ENCODE measurements at regions not wholly inside any gene's neighbourhood (a gene's known extent, or its start where the extent isn't known, plus 50 kb on each side); places are given as distances from the start of the nearest gene placed in this dataset.

DNA sequence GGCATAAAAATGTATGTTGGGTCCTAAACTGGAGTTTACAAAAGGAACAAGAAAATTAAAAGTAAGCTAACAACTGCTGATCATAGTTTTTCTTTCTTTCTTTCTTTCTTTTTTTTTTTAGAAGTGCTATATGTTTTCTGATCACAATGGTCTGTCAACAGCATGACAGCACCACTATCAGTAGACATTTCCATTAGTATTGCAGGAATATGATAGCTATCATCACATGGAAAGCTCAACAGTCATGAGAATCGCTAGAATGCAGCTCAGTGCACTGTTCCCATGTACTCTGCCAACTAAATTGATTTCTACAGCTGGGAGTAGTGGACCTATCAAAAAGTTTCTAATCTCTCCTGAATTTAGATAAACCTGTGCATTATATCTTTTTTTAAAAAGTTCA is 950.3 kb upstream of the ACVR2A start:
- ATAC-seq = no peak
- no peak for TF ChIP-seq OSR1 (CRISPR knock-in tag; IDR thresholded peaks at IDR 0.05)
- TF ChIP-seq, protein P1, sequence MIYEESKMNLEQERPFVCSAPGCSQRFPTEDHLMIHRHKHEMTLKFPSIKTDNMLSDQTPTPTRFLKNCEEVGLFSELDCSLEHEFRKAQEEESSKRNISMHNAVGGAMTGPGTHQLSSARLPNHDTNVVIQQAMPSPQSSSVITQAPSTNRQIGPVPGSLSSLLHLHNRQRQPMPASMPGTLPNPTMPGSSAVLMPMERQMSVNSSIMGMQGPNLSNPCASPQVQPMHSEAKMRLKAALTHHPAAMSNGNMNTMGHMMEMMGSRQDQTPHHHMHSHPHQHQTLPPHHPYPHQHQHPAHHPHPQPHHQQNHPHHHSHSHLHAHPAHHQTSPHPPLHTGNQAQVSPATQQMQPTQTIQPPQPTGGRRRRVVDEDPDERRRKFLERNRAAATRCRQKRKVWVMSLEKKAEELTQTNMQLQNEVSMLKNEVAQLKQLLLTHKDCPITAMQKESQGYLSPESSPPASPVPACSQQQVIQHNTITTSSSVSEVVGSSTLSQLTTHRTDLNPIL (CRISPR knock-in tag; IDR thresholded peaks at IDR 0.05; ENCODE audit: low read depth) = no peak
- TF ChIP-seq, protein P2, sequence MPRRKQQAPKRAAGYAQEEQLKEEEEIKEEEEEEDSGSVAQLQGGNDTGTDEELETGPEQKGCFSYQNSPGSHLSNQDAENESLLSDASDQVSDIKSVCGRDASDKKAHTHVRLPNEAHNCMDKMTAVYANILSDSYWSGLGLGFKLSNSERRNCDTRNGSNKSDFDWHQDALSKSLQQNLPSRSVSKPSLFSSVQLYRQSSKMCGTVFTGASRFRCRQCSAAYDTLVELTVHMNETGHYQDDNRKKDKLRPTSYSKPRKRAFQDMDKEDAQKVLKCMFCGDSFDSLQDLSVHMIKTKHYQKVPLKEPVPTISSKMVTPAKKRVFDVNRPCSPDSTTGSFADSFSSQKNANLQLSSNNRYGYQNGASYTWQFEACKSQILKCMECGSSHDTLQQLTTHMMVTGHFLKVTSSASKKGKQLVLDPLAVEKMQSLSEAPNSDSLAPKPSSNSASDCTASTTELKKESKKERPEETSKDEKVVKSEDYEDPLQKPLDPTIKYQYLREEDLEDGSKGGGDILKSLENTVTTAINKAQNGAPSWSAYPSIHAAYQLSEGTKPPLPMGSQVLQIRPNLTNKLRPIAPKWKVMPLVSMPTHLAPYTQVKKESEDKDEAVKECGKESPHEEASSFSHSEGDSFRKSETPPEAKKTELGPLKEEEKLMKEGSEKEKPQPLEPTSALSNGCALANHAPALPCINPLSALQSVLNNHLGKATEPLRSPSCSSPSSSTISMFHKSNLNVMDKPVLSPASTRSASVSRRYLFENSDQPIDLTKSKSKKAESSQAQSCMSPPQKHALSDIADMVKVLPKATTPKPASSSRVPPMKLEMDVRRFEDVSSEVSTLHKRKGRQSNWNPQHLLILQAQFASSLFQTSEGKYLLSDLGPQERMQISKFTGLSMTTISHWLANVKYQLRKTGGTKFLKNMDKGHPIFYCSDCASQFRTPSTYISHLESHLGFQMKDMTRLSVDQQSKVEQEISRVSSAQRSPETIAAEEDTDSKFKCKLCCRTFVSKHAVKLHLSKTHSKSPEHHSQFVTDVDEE (CRISPR knock-in tag; IDR thresholded peaks at IDR 0.05) = no peak
- TF ChIP-seq, protein P3, sequence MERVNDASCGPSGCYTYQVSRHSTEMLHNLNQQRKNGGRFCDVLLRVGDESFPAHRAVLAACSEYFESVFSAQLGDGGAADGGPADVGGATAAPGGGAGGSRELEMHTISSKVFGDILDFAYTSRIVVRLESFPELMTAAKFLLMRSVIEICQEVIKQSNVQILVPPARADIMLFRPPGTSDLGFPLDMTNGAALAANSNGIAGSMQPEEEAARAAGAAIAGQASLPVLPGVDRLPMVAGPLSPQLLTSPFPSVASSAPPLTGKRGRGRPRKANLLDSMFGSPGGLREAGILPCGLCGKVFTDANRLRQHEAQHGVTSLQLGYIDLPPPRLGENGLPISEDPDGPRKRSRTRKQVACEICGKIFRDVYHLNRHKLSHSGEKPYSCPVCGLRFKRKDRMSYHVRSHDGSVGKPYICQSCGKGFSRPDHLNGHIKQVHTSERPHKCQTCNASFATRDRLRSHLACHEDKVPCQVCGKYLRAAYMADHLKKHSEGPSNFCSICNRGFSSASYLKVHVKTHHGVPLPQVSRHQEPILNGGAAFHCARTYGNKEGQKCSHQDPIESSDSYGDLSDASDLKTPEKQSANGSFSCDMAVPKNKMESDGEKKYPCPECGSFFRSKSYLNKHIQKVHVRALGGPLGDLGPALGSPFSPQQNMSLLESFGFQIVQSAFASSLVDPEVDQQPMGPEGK (CRISPR knock-in tag; IDR thresholded peaks at IDR 0.05; ENCODE audit: borderline replicate concordance) = no peak
- no peak for TF ChIP-seq CSDC2 (CRISPR knock-in tag; IDR thresholded peaks at IDR 0.05)
- no peak for TF ChIP-seq RARB (CRISPR knock-in tag; IDR thresholded peaks at IDR 0.05)
- TF ChIP-seq PPARA (CRISPR knock-in tag; IDR thresholded peaks at IDR 0.05; ENCODE audit: borderline replicate concordance) = no peak
- TF ChIP-seq TOX (CRISPR knock-in tag; IDR thresholded peaks at IDR 0.05; ENCODE audit: borderline replicate concordance) = no peak
- TF ChIP-seq ARNTL (CRISPR knock-in tag; IDR thresholded peaks at IDR 0.05; ENCODE audit: borderline replicate concordance, low read depth) = no peak
- no peak for TF ChIP-seq ZNF565 (CRISPR knock-in tag; conservative IDR thresholded peaks at IDR 0.05; ENCODE audit: low read depth)
- TF ChIP-seq, protein P4, sequence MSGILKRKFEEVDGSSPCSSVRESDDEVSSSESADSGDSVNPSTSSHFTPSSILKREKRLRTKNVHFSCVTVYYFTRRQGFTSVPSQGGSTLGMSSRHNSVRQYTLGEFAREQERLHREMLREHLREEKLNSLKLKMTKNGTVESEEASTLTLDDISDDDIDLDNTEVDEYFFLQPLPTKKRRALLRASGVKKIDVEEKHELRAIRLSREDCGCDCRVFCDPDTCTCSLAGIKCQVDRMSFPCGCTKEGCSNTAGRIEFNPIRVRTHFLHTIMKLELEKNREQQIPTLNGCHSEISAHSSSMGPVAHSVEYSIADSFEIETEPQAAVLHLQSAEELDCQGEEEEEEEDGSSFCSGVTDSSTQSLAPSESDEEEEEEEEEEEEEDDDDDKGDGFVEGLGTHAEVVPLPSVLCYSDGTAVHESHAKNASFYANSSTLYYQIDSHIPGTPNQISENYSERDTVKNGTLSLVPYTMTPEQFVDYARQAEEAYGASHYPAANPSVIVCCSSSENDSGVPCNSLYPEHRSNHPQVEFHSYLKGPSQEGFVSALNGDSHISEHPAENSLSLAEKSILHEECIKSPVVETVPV (CRISPR knock-in tag; IDR thresholded peaks at IDR 0.05) = no peak
- TF ChIP-seq, protein P5, sequence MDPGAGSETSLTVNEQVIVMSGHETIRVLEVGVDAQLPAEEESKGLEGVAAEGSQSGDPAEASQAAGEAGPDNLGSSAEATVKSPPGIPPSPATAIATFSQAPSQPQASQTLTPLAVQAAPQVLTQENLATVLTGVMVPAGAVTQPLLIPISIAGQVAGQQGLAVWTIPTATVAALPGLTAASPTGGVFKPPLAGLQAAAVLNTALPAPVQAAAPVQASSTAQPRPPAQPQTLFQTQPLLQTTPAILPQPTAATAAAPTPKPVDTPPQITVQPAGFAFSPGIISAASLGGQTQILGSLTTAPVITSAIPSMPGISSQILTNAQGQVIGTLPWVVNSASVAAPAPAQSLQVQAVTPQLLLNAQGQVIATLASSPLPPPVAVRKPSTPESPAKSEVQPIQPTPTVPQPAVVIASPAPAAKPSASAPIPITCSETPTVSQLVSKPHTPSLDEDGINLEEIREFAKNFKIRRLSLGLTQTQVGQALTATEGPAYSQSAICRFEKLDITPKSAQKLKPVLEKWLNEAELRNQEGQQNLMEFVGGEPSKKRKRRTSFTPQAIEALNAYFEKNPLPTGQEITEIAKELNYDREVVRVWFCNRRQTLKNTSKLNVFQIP (CRISPR knock-in tag; IDR thresholded peaks at IDR 0.05; ENCODE audit: borderline replicate concordance, low read depth) = no peak
- no peak for TF ChIP-seq SNAI2 (CRISPR knock-in tag; IDR thresholded peaks at IDR 0.05)
- TF ChIP-seq BACH2 (CRISPR knock-in tag; IDR thresholded peaks at IDR 0.05; ENCODE audit: borderline replicate concordance) = no peak
- no peak for TF ChIP-seq ESRRG (CRISPR knock-in tag; IDR thresholded peaks at IDR 0.05)
- TF ChIP-seq ZNF70 (CRISPR knock-in tag; IDR thresholded peaks at IDR 0.05) = no peak
- TF ChIP-seq ISL1 (CRISPR knock-in tag; IDR thresholded peaks at IDR 0.05) = no peak
- no peak for TF ChIP-seq ZFP3 (CRISPR knock-in tag; IDR thresholded peaks at IDR 0.05)

DNA sequence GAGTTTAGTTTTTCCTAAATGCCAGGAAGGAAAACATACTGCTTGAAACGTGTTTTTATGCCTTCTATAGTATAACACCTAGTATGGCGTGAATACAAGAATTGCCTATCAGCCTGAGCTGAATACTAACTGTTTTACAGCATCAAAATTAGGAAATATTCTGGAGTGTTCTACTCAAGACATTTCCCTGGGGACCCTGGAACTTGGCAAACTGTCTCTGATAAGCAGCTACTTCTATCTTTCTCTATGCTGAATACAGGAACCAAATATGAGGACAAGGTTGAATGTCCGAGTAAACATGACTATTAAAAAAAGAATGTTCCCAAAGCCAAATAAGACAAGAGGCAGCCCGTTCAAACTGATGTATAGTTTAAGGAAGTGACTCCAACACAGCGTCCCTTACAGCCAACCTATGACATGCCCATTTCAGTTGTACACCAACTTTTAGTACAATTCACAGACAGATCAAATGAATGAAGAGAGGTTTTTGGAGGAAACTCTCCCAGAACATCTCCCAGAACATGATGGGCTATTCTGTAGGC is 951.3 kb upstream of the ACVR2A start:
- no peak for ATAC-seq
- TF ChIP-seq ISL1 (CRISPR knock-in tag; IDR thresholded peaks at IDR 0.05) (no peak), ZNF565 (CRISPR knock-in tag; conservative IDR thresholded peaks at IDR 0.05; ENCODE audit: low read depth) (no peak), SNAI2 (CRISPR knock-in tag; IDR thresholded peaks at IDR 0.05) (no peak), CSDC2 (CRISPR knock-in tag; IDR thresholded peaks at IDR 0.05) (no peak), ZNF8 (CRISPR knock-in tag; IDR thresholded peaks at IDR 0.05) (no peak), TCF4 (CRISPR knock-in tag; IDR thresholded peaks at IDR 0.05; ENCODE audit: borderline replicate concordance) (no peak), GLIS3 (CRISPR knock-in tag; IDR thresholded peaks at IDR 0.05) (no peak), TOX (CRISPR knock-in tag; IDR thresholded peaks at IDR 0.05; ENCODE audit: borderline replicate concordance) (no peak), PPARA (CRISPR knock-in tag; IDR thresholded peaks at IDR 0.05; ENCODE audit: borderline replicate concordance) (no peak), ESRRG (CRISPR knock-in tag; IDR thresholded peaks at IDR 0.05) (no peak), OSR1 (CRISPR knock-in tag; IDR thresholded peaks at IDR 0.05) (no peak), ZFP3 (CRISPR knock-in tag; IDR thresholded peaks at IDR 0.05) (no peak), RARB (CRISPR knock-in tag; IDR thresholded peaks at IDR 0.05) (no peak), ZFP30 (CRISPR knock-in tag; IDR thresholded peaks at IDR 0.05) (no peak), ZNF70 (CRISPR knock-in tag; IDR thresholded peaks at IDR 0.05) (no peak), BACH2 (CRISPR knock-in tag; IDR thresholded peaks at IDR 0.05; ENCODE audit: borderline replicate concordance) (no peak)
- TF ChIP-seq, protein P2 (CRISPR knock-in tag; IDR thresholded peaks at IDR 0.05) = no peak
- TF ChIP-seq, protein P4 (CRISPR knock-in tag; IDR thresholded peaks at IDR 0.05) = no peak
